ENCODE measurements at regions not wholly inside any gene's neighbourhood (a gene's known extent, or its start where the extent isn't known, plus 50 kb on each side); places are given as distances from the start of the nearest gene placed in this dataset.

- DNase-seq (ENCODE audit: low read depth, low spot score): no peak
- in situ Hi-C loops (cut with MboI): no loop called here
Measured at GRCh38 chr11:39786682-39787081, 1672.8 kb downstream of the LRRC4C start.

More at GRCh38 chr11:39786682-39787081, 1672.8 kb downstream of the LRRC4C start:
- intact Hi-C loops (cut with micrococcal nuclease; ENCODE audit: unreplicated experiment): no loop called here
- ChIA-PET POLR2A (no interaction called here), SMC1A (ENCODE audit: uncharacterized antibody, unreplicated experiment) (no interaction called here), RAD21 (ENCODE audit: unreplicated experiment) (no interaction called here), CTCF (no interaction called here)
- FAIRE-seq (no peak), ATAC-seq (no peak)
- no peak for TF ChIP-seq MAX (IDR thresholded peaks at IDR 0.05; ENCODE audit: low read depth, low read length)
- TF ChIP-seq MTA2 (IDR thresholded peaks at IDR 0.05; ENCODE audit: low read depth): no peak
- TF ChIP-seq IKZF2 (IDR thresholded peaks at IDR 0.05): no peak
- TF ChIP-seq PRDM15 (CRISPR knock-in tag; IDR thresholded peaks at IDR 0.05): no peak
- TF ChIP-seq ETV6 (conservative IDR thresholded peaks at IDR 0.05 in 1 of 2, IDR thresholded peaks at IDR 0.05 in 1 of 2; ENCODE audit: borderline replicate concordance in 1 of 2, low read depth in 1 of 2): no peak
- no peak for TF ChIP-seq RAD51 (IDR thresholded peaks at IDR 0.05)
- no peak for TF ChIP-seq TARDBP (IDR thresholded peaks at IDR 0.05; ENCODE audit: borderline replicate concordance)
- no peak for TF ChIP-seq EED (IDR thresholded peaks at IDR 0.05; ENCODE audit: low read depth)
- no peak for TF ChIP-seq NFXL1 (IDR thresholded peaks at IDR 0.05; ENCODE audit: borderline replicate concordance)
- TF ChIP-seq NKRF (conservative IDR thresholded peaks at IDR 0.05): no peak
- H3K79me2 ChIP-seq (ENCODE audit: control insufficient read depth, insufficient read depth, low read length): no peaks in the 10 kb centered on the region
- no peak overlapping the region for H3K9ac ChIP-seq (ENCODE audit: control insufficient read depth, insufficient read depth, low read length)
- H3K4me2 ChIP-seq (ENCODE audit: control insufficient read depth, insufficient read depth): no peak overlapping the region
- no TSS peak for BruUV-seq (replicated peaks)
- H2AFZ ChIP-seq (ENCODE audit: control insufficient read depth, low read depth, low read length): no peak overlapping the region
- no peaks in the 10 kb centered on the region for H4K20me1 ChIP-seq (ENCODE audit: control insufficient read depth, insufficient read depth)
- no peak overlapping the region for H3K27ac ChIP-seq (ENCODE audit: control insufficient read depth, insufficient read depth)
- H3K27me3 ChIP-seq (replicated peaks in 1 of 2; ENCODE audit: control insufficient read depth in 2 of 2, insufficient read depth in 2 of 2, low read length in 1 of 2): no peaks in the 10 kb centered on the region
- no peaks in the 10 kb centered on the region for H3K36me3 ChIP-seq (ENCODE audit: control insufficient read depth in 2 of 2, insufficient read depth in 2 of 2, low read length in 1 of 2)
- no peaks in the 10 kb centered on the region for H3K4me1 ChIP-seq (ENCODE audit: control insufficient read depth, insufficient read depth, low read length)
- WGBS (ENCODE audit: insufficient coverage, insufficient replicate concordance, low lambda C conversion rate, missing lambda C conversion rate): 59% methylated on average over 6 of the region's 8 CpGs
- H3K4me3 ChIP-seq: no peak overlapping the region
- no peaks in the 10 kb centered on the region; the same call in 2 of the 3 replicates for H3K9me3 ChIP-seq (replicated peaks; ENCODE audit: control insufficient read depth, insufficient read depth, low read length)
